A172 (cell line): ENCODE measurements at regions not wholly inside any gene's neighbourhood (a gene's known extent, or its start where the extent isn't known, plus 50 kb on each side); places are given as distances from the start of the nearest gene placed in this dataset.

Experiments used
- DNase-seq: peaks from one replicate; pipeline ENCODE4 v3.0.0-alpha.2; 2015; ENCODE audit warnings: low spot score

DNA sequence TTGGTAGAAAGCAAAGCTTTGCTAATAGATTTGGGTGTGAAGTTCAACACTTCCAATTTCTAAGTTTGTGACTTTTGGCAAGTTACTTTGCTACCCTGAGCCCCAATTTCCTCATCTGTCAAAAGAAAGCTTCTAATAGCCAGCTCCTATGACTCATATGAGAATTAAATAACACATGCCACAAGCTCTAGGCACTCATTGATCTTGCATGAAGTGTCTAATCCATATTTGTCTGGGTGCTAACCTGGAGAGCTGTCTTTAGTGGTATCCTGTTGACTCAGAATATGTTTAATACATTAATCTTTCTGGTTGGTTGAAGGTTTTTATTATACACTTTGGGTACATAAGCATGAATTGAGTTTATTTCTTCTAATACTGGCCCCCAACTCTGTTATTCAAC, 188.8 kb downstream of the POSTN start:
- no peak for DNase-seq

DNA sequence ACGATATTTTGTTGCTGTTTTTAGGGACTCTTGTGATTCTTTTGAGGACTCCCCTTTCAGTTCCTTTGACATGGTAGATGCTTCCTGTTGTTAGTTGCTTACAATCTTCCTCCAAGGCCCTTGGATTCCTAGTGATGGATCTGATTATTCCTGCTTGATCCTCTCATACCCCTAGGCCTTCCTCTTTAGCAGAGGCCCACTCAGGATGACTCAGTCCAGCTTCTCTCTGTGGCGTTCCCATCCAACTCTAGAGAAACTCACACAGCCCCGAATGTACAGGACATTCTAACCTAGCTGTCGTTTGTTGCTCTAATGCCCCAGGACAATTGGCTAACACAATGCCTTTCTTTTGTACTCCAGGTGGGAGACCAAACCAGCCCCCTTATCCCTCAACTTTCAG, 191.4 kb downstream of the POSTN start:
- DNase-seq: no peak

DNA sequence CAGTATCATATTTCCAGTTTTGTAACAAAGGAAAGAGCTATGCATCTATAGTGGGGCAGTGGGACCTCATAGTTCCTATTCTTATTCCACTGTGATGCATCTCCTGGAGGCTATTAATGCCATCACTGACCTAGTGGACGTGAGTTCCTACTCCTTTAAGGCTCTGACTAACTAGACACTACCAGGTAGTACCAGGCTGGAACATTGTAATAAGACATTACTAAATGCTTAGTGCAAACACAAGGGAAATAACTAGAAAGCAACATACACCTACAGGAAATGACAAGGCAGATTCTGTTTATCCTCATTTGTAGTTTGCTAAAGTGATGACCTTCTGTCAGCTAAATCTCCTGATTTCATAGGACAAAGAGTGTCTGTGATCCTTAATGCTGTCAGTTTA, 192.5 kb downstream of the POSTN start:
- no peak for DNase-seq

DNA sequence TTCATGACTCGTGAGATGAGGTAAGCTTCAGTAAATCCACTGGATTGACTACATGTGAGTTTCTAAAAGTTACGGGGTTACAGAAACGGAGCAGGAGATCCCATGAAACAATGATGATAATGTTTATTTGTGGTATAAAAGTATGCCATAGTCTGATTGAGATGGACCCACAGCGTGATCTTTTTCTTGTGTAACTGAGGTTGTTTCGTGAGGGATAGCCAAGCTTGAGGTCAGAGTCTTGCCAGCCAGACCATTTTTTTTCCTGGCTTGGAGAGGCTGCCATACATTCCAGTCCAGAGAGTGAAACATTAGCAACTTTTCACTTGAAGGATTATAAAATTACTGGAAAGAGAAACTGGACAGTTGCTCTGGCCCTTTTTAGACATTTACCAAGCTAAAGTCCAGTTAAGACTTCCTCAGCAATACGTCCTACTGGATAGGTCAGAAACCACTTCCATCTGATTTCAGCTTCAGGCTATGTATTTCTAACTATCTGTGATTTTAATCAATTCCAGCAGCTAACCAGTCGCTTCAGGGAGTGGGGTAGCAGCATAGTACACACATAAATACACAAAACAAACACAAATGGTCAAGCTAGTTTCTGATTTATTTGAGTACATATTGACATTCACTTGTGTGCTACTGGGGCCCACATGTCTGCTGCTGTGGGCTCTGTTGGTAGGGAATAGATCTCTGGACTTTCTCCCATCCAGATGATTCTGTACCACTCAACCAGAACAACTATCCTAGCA, 194.6 kb downstream of the POSTN start:
- no peak for DNase-seq

DNA sequence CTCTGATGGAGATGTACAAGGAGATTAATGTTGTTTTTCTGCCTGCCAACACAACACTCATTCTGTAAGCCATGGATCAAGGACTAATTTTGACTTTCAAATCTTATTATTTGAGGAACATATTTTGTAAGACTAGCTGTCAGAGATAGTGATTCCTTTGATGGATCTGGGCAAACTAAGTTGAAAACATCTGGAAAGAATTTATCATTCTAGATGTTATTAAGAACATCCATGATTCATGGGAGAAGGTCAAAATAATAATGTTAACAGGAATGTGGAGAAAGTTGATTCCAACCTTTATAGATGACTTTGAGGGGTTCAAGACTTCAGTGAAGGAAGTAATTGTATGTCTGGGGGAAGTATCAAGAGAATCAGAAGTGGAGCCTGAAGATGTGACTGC, 196.8 kb downstream of the POSTN start:
- no peak for DNase-seq

DNA sequence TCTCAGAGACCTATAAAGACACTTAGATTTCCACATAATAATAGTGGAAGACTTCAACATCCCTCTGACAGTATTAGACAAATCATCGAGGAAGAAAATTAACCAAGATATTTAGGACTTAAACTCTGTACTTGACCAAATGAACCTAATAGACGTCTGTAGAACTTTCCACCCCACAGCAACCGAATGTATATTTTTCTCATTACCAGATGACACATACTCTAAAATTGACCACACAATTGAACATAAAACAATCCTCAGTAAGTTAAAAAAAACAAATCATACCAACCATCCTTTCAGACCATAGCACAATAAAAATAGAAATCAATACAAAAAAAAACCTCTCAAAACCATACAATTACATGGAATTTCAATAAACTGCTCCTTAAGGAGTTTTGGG, 201.0 kb downstream of the POSTN start:
- DNase-seq: no peak

DNA sequence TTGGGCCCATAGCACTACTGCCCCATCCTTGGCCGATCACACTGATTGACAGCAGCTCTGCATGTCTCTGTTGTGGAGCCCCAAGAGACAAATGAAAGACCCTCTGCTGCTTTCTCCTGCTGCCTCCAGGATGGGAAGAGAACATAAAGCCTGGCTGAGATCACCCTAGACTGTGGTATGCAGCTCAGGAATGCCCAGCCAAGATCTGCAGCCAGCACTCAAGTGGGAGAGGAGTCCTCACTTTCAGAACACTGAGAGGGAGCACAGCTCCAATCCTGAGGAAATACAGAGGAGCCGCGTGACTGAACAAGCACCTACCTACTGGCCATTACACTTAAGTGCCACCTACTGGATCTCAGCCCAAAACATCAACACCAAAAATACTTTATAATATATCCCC, 203.0 kb downstream of the POSTN start:
- DNase-seq: no peak

DNA sequence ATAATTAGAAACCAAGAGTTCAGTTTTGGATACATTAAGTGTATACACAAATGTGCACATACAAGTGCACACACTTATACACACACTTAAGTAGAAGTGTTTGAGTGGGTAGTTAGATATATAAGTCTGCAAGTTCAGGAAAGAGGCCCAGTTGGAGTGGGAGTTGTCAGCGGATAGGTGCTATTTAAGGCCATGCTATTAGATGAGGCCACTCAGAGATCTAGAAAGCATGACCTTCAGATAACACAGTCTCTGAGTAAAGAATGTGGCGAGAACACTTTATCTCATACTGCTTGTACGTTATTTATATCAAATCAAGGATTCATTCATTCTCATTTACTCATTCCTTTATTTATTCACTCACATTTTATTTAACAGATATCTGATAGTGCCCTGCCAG, 206.2 kb downstream of the POSTN start:
- no peak for DNase-seq

DNA sequence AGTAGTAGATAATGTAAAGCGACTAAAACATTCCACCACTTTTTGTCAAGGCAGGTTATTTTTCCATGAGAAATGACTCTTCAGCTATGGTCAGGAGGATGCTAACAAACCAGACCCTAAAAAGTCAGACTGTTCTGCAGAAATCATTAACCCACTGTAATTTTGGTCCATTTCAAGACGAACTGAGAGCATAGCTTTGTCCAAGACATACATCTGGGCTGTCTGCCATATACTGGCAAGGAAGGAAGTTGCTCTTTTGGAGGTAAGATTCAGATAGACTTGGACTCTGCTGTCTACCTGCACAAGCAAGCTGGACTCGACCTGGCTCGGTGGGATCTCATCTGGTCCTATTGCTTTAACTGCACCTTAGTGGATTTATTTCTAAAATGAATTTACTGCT, 207.8 kb downstream of the POSTN start:
- DNase-seq: no peak

DNA sequence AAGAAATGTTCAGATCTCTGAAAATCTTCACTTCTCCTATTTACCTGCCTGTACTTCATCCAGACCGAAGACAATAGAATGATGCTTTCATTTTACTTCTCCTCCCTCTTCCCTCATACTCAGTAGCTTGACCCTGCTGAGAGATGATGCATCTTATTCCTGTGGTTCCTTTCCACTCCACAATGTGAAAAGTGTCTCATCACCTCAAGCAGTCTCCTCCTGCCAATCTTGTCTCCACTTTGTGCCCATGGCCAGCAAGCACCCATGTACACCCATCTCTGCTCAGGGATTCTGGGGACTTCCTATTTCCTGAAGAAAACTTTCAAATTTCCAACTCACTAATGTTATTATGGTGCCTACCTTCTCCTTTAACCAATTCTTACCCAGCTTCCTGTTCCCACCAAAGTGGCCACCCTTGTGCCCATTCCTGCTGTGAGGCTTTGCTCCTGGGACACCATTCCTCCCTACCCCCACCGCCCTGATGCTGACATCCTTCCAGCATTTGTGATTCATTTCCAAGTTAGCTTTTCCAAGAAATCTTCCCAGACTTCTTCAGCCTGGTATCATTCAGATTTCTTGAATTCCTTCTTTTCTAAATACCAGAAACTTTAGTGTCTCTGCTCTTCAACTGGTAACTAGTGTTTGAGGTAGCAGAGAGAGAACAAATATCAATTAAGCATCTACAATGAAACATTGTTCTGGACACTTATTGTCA, 212.5 kb downstream of the POSTN start:
- DNase-seq: peak; percentile 8

DNA sequence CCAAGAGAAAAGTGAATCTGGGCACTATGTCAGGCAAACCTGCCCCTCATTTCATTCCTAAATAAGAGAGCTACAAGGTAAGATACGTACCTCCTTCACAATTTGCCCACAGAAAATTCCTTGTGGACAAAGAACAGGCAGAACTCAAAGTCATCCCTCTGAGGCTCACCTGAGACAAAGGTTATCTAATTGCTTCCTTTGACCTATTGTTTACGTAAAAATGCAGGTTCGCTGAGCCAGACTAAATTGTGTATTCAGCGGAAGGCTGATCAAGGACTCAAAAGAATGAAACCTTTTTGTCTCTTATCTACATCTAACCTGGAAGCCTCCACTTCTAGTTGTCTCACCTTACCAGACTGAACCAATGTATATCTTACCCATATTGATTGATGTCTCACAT, 213.3 kb downstream of the POSTN start:
- DNase-seq: no peak

DNA sequence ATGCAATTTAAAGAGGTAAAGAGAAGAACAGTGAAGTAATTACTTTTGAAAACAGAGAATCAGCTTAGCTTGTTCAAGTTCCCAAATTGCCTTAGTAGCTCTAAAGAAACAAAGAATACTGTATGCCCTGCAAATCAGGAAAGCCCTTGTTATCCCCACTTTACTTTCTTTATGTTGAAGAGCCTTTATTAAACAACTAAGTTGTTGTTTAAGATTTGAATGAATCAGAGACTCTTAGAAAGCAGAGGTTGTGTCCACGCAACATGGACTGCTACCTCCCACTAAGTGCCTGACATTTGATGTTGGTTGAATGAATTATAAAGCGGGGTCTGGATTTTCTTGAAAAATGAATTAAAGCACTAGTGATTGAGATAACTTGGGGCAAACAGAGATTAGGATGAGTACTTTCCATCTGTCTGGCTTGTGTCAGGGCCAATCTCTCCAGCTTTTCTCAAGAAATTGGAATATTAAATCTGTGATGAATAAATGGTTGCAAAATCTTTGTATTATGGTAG, 214.7 kb downstream of the POSTN start:
- DNase-seq: no peak

DNA sequence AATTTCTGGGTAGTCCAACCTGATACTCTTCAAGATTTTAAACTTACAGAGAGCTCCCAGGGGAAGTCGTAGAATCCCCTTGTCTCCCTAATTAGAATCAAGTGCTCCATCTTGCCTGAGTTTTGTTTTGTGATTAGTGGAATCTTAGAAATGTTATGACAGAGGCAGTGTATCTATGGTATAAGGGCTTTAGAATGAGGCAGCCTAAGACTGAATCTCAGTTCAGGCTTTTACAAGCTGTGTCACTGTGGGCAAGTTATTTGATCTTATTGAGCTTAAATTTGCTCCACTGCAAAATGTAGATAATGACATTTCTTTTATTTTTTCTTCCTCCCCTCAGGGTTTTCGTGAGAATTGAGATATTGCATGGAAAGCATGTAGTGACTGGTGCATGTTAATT, 215.5 kb downstream of the POSTN start:
- DNase-seq: no peak

DNA sequence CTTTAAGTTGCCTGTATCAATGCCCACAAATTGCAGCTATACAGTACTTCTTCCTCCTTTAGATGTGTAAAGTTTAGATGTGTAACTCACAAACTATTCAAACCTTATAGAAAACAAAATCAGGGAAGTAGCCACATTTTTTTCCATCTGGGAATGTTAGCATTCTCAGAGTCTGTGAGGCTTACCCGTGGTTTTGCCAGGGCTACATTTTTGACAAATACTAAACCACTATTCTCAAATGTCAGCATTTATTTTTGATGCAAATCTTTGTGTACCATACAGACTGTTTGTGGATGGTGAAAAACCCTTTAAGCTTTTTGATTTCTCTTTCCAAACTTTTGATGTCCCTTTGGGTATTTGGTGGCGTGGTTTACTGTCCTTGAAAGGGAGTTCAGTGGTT, 216.4 kb downstream of the POSTN start:
- no peak for DNase-seq

DNA sequence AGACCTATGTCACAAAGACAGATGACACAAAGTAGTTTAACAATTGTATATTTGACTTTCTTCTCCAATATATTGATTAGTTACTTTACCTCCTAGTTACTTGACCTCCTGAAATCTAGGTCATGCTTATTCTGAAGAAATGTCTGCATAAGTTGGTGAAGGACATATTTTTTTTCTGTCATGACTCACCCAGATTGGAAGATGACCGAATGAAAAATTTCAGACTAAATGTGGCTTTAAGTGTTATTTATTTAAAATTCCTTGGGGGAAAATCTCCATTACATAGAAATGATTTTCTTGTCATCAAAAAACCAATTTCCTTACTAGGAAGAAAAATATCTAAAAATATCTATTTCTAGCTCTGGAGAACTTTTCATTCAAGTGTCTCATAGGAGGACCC, 217.1 kb downstream of the POSTN start:
- no peak for DNase-seq

DNA sequence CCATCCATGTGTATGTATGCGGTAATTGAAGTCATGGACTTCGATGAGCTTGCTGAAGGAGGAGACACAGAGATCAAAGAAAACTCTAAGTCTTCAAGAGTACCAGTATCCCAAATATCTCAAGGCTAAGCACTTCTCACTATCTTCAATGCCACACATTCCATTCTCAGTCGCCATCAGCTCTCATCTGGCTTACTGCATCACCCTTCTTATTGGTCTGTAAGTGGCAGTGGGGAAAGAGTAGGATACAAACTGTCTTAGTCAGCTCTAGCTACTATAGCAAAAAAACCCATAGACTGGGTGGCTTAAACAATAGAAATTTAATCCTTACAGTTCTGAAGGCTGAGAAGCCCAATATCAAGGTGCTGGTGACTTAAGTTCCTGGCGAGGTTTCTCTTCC, 218.7 kb downstream of the POSTN start:
- DNase-seq: no peak

DNA sequence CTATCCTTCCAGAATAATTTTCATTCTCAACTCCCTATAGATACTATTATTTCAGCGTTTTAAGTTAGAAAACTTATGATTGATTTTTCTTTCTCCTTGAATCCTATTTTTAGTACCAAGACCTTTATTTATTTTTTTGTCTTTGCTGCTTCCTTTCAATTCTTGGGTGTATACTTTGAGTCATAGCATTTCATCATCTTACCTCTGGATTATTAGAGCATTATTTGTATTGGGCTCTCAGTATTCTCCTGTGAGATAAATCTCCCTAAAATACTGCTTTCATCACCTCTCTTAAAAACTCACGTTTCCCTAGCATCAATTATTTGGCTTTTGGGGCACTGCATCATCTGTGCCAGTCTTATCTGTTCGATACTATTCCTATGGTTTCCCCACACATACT, 222.8 kb downstream of the POSTN start:
- DNase-seq: no peak

DNA sequence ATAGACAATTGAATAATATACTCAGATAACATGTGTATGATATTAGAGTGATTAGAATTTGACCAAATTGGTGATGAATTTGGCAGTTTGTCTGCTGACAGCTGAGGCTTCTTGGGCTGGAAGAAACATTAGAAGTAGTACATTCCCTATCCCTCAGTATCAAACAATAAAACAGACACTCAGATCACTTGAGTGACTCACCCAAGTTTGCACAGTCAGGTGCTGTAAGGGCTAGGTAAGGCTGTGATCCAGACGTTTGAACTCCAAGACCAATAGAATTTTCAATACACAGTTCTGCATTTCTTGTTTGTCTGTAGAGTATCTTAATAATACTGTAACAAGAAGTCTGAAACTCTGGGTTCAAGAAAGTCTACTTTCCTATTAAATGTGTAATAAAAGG, 223.5 kb downstream of the POSTN start:
- no peak for DNase-seq

DNA sequence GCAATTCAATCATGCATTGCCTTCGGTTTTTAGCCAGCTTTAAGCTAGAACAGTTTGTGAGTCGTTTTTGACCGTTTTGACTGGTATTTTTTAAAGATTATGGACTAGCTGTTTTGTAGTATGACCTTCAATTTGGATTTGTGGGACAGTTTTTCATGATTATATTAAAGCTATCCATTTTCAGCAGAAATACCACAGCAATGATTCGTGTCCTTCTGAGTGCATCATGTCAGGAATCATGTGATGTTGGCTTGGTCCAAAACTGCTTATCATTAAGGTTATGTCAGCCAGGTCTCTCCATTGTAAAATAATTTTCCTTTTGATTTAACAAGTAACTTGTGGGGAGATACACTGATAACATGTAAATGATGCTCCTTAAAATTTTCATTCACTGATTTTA, 229.0 kb downstream of the POSTN start:
- no peak for DNase-seq

DNA sequence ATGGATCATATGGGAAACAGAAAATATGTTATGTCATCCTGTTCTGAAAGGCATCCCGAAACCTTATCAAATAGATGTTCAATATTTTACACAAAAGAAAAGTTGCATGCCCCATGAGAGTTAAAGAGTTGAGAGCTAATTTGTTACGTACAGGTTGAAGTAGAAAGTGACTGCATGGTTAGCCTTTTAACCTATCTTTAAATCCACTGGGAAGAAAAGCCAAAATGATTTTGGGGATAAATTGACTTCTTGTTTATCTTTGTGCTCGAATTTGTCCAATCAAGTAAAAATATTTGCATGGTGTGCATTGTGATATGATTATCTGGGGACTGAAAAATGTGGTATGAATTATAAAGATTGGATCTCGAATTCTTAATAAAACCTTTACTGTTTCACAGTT, 230.1 kb downstream of the POSTN start:
- DNase-seq: no peak

DNA sequence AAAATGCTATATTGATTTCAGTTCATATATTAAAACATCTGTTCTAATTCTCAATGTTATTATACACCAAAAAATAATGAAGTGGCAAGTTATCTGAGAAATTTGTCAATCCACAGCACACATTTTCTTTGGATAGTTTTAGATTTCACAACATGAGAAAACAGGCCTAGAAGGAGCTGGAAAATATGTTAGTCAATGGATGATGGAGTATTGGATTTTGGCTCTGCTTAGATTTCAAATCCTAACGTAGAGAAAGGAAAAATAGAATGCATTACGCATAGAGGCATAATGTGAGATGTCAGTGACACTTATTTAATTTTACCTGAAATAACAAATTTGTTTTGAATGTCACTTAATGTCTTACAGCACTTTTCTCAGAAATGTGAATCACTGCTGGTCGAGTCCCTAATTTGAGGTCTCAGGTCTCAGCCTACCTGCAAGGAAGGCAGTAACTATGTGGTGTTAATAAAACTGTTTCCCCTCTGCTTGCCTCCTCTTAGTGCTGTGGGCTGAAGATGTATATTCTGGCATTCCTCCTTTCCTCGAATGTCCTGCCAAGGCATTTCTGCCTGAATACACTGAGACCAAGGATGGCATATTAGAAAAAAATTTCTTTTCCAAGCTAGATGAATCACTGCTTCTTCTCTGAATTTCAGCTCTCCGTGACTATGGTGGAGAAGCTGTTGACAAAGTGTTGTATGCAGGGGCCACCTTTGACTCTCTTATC, 232.4 kb downstream of the POSTN start:
- no peak for DNase-seq

DNA sequence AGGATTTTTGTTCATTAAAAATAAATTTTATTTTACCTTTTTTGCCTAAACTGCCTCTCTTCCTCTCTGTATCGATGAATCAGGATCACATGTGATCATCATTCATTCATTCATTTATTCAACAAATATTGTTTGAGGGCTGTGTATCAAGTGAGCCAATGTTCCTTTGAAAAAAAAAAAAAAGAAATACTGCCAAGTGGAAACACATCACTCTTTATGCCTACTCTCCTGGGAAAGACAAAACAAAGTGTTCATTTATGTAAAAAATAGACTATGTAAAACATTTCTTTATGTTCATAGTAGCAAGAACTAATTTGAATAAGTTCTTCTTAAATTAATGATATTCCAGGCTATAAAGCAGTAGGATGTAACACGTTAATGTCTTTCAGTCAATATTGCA, 233.1 kb downstream of the POSTN start:
- DNase-seq: no peak

DNA sequence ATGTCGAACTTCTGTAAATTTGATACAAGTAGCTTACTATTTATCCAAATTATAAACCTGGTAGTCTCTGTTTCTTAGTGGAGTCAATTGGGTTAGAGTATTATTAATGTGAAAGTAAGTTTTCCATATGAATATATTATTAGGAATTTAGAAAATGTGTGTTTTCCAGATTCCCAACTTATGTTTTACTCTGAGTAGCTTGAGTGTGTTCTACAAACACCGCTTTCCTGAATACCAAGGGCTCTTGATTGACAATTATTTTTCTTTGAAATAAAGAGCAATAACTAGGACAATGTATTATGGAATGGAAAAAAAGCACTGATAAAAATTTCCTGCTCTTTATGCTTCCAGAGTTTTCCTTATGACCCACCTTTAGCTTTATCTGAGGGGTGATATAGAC, 233.6 kb downstream of the POSTN start:
- no peak for DNase-seq
